C4-2B (cell line): ENCODE measurements at regions not wholly inside any gene's neighbourhood (a gene's known extent, or its start where the extent isn't known, plus 50 kb on each side); places are given as distances from the start of the nearest gene placed in this dataset.

Source experiments
- H3K27ac ChIP-seq: fragments of 450-650 bp; 2 replicates; pipeline ENCODE4 v1.5.1; 2017
- CTCF ChIP-seq: fragments of 450-650 bp; conservative IDR thresholded peaks from 2 replicates; pipeline ENCODE4 v1.5.1; 2017; ENCODE audit warnings: mild to moderate bottlenecking
- ZFX ChIP-seq: fragments of 450-650 bp; IDR thresholded peaks from 2 replicates; pipeline ENCODE4 v1.6.1; 2017

- no peak for TF ChIP-seq ZFX
- no peak for TF ChIP-seq CTCF
- no peak overlapping the region for H3K27ac ChIP-seq
Observed at GRCh38 chr13:60969656-60970055, 446.0 kb downstream of the PCDH20 start.

- no peak overlapping the region for H3K27ac ChIP-seq
- TF ChIP-seq ZFX = no peak
- TF ChIP-seq CTCF = no peak
Observed at GRCh38 chr13:60959427-60959826, 456.2 kb downstream of the PCDH20 start.

GRCh38 chr13:60957816-60958215, 457.8 kb downstream of the PCDH20 start:
- TF ChIP-seq CTCF = peak; percentile 12
- no peak for TF ChIP-seq ZFX
- no peak overlapping the region for H3K27ac ChIP-seq

GRCh38 chr13:60945396-60945795, 470.3 kb downstream of the PCDH20 start:
- TF ChIP-seq CTCF (no peak), ZFX (no peak)
- no peak overlapping the region for H3K27ac ChIP-seq

- H3K27ac ChIP-seq = no peak overlapping the region
- TF ChIP-seq ZFX = no peak
- TF ChIP-seq CTCF = no peak
Observed at GRCh38 chr13:60944863-60945262, 470.8 kb downstream of the PCDH20 start.

- no peak overlapping the region for H3K27ac ChIP-seq
- TF ChIP-seq ZFX = no peak
Observed at GRCh38 chr13:60944016-60944415, 471.6 kb downstream of the PCDH20 start.

- TF ChIP-seq ZFX = no peak
- no peak for TF ChIP-seq CTCF
- H3K27ac ChIP-seq = no peak overlapping the region
Observed at GRCh38 chr13:60936281-60936680, 479.4 kb downstream of the PCDH20 start.

- H3K27ac ChIP-seq = no peak overlapping the region
Observed at GRCh38 chr13:60933638-60934037, 482.0 kb downstream of the PCDH20 start.

More at GRCh38 chr13:60933638-60934037, 482.0 kb downstream of the PCDH20 start:
- TF ChIP-seq ZFX (no peak), CTCF (no peak)
